Forelimb muscle (tissue), 1 donor: ENCODE measurements at regions not wholly inside any gene's neighbourhood (a gene's known extent, or its start where the extent isn't known, plus 50 kb on each side); places are given as distances from the start of the nearest gene placed in this dataset.

Source experiments
- DNase-seq: peaks from one replicate; pipeline ENCODE4 v3.0.0-alpha.2; 2013; ENCODE audit warnings: low read depth

DNA sequence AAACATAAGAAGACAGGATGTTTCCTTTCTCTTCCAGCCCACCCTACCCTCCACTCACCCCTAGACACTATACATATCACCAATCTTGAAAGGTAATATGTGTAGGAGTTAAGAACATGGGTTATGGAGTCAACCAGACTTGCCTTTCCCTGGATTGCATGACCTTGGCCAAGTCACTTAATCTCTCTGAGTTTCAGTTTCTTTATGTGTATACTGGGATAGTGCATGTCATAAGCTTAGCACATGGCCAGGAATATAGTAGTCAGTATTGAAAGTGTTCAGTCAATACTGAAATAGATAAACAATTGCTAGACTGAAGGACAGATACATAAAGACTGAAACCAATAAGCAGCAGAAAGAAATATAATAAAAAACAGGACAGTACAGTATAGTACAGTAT is 283.2 kb upstream of the STT3B start:
- no peak for DNase-seq

DNA sequence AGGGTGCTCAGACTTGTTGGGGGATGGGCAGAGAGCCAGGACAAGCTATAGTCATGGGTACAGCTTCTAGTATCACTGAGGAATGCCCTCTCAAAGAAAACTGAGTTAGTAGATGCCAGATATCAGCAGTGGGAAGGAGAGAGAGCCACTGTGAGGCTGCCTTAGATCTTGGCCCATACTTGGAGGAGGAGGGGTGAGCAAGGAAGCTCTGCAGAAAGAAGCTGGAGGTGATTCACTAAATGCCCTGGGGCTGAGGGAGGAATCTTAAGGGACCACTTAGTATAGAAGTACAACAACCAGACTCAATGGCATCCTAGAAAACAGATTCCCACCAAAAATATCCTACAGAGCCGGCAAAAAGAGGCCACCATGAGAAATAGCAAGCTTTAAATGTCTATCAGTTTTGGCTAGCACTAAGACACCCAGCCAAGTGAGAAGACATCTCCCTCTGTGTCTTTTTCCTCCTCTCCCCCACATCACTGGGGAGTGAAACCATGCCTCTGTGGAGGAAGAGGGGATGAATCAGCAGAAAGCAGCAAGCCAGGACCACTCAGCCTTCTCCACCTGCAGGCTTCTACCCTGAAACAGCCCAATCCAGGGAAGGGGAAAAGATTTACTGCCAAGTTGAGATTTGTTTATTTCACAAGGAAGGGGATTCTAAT is 282.5 kb upstream of the STT3B start:
- DNase-seq = no peak

DNA sequence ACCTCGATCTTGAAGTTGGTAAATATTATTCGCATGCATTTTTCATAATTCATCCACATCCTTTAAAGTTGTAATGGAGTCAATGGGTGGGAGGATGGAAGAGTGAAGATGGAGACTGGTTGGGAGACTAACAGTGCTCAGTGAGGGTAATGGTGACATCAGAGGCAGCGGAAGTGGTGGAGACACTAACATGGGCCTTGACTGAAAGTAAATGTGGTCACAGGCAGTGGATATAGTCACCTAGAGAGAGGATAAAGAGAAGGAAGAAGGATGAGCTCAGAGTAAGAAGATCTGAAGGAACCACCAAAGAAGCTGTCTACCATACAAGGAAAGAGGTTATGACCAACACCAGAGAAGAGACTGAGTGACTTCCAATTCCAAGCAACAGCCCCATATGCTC is 281.6 kb upstream of the STT3B start:
- DNase-seq = no peak

DNA sequence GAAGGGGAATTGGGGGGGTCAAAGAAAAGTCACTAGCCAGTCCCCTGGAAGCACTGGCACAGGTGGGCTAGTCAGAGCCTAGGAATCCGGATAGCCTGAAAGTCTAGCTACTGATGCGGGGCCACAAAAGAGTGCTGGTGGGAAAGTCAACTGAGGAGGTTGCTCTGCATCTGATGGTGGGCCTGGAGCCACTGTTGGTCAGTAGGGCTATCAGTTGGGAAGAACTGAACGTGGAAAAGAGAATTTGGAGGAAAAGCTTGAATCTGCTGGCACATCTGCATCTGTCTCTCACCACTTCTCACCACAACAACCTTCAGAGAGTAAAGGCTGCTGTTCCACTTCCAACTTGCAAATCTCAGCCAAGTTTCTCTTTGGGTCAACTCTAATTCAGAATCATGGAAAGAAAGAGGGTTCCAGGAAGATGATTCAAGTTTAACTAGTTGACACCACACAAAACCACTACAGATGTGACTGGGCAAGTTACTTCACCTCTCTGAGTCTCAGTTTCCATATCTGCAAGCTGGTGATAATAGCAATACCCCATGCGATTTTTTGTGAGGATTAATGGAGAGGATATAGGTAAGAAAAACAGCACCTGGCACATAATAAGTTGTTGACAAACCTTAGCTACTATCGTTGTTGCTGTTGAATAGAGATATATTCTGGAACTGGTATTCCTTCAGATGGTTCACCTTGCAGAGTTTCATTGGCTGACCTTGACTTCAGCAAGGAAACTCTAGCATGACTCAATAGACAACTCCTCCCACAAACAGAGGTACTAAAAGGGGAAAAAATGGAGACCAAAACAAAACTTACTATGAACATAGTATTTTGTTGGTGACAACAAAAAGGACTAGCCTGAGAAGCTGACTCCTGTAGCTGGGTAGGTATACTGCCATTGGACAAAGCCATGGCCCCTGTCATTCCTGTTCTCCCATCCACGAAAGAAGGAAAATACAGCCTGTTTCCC is 280.2 kb upstream of the STT3B start:
- DNase-seq = no peak

DNA sequence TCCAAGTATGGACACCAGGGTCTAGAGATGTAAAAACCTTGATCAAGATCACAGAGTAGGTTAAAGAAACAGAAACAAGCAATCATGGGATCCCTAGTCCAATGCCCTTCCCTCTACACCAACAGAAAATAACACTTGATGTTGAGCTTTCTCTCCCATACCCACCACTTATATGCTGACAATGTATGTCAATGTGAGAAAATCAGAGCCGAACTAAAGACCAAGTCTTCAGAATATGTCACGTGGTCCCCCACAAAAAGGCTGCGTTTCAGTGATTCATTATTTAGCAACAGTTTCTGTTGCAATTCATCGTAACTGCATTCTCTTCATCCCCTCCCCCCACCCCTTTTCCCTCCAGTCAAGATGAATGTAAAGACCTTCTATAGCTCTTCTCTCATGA is 278.9 kb upstream of the STT3B start:
- no peak for DNase-seq

DNA sequence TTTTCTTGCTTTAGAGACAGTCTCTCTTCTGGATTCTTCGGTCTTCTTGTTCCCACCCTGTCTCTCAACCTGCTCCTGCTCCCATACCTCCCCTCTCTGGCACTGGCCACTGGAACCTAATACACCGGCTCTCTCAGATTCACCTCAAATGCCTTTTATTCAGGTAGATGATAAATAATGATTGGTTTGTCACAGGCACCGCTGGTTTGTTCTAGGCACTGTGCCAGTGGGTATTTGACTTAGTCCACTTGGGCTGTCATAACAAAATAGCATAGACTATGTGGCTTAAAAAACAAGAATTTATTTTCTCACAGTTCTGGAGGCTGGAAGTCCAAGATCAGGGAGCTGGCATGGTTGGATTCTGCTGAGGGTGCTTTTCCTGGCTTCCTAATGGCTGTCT is 278.2 kb upstream of the STT3B start:
- DNase-seq = no peak

DNA sequence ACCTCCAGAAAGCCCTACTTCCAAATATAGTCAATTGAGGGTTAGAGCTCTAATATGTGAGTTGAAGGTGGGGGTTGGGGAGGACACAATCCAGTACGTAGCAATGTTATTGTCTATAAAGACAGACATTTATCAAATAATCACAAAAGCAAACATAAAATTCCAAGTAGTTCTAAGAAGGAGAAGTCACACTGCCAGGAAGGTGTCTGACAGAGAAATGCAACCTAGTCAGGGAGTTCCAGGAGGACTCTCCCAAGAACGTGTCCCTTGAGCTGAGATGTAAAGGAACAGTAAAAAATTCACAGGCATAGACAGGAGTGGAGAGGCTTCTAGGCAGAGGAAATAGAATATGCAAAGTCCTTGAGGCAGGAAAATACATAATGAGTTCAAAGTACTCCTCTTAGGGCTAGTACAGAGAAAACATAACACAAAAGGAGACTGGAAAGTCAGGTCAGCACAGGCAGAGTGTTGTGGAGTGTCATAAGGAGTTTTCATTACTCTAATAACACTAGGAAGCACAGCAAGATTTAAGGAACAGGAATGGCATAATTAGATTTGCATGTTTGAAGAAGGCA is 277.6 kb upstream of the STT3B start:
- DNase-seq = no peak

DNA sequence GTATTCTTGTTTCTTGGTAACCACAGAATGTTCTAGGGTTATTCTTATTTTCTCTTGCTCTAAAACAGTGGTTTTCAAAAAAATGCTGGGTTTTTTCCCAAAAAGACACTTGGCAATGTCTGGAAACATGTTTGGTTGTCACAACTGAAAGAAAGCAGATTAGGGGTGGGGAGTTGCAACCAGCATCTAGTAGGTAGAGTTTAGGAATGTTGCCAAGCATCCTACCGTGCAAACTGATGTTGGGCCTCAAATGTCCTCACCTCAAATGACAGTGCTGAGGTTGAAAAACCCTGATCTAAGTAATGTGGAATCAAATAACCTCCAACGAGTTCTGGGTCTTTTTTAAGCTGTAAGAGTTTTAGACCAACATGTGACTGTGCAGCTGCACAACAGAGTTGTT is 270.5 kb upstream of the STT3B start:
- DNase-seq = no peak

DNA sequence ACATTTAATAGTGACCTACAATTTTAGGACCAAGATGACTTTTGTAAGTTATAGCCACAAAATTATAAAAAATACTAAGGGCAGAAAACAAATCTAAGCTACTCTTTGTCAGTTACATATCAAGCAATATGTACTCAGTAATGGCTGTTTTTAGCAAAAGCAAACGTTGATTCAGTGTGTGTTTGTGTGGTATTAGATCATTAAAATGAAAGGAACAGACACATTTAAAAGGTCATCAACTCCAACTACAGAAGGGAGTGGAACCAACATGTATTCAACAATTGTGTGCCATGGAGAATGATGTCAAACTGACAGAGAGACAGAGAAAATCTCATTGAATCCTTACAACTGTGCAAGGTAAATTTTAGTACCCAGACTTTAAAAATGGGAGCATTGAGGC is 268.8 kb upstream of the STT3B start:
- no peak for DNase-seq

DNA sequence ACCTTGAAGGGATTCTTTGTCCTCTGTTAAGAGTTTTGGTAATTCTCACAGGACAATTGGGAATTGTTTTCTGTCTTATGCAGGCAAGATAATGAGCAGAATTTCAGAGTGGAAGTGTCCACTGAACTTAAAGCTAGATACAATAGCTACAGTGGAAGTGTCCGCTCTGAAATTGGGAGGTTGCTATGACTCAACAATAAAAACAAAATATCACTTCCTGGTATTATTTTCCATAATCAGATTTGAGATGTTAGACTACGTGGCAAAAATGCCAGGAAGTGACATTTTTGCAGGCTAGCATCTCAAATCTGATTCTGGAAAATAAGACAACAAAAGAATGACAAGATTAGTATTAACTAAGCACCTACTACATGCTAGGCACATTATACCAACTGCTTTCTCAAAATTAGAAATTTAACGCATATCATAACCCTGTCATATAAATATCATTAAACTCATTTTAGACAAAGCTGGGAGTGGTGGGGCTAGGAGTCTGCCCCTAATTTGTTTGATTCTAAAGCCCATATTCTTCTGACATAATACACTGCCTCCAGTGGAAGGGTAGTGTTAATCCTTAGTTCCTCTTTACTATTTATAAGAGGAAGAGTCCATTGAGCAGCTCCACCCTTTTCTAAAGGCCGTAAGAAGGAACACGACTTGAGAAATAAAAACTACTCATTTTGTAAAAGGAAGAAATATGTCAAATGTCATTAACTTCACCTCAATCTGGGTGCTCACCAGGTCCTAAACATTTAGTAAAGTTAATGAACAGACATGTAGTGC is 266.9 kb upstream of the STT3B start:
- no peak for DNase-seq

DNA sequence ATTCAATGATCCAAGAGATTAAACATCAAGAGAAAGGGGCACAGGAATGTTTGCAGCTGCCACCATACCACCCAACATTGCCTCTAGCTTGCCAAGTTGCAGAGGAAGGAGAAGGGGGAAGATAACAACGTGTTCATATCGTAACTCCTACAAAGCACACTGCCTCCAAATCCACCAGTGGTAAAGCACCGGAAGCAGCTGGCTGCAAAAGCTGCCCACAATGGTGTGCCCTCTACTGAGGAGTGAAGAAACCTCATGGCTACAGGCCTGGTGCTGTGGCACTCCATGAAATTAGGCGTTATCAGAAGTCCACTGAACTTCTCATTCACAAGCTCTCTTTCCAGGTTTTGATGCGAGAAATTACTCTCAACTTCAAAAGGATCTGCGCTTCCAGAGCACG is 263.9 kb upstream of the STT3B start:
- no peak for DNase-seq

DNA sequence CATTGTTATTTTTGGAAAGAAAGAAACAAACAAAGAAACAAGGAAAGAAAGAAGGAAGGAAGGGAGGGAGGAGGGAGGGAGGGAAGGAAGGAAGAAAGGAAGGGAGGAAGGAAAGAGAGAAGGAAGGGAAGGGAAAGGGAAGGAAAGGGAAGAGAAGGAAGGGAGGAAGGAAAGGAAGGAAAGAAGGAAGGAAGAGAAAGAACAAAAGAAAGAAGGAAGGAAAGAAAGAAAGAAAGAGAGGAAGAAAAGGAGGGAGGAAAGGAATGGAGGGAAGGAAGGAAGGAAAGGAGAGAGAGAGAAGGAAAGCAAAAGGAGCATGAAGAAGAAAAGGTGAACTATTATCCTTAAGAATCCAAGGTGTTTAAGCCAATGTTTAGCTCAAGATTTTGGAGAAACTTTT is 262.7 kb upstream of the STT3B start:
- no peak for DNase-seq

DNA sequence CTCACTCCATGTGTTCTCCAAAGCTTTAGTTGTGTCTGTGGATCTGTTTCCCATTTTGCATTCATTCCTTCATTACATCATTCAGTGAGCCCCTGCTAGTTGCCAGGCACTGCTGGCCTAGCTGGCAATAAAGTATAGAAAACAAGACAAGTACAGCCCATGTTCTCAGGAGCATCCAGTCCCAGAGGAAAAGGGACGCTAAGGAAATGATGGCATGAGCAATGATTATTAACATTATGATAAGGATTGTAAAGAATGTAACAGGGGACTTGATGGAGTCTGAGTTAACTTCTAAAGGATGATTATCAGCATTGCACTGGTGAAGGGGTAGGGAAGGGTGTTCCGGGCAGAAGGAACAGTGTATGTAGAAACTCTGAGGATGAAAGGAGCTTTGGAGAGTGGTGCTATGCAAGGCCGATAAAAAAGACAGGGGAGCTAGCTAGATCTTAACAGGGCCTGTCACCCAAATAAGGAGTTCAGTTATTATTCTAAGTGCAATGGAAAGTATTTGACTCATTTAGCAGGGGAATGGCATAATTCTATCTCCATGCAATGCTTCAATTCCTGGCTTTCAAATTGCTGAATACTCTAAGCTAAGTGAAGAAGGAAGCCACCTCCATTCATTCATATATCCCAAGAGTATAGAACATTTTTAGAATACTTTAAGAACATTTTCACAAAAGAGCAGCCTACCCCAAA is 258.2 kb upstream of the STT3B start:
- no peak for DNase-seq

DNA sequence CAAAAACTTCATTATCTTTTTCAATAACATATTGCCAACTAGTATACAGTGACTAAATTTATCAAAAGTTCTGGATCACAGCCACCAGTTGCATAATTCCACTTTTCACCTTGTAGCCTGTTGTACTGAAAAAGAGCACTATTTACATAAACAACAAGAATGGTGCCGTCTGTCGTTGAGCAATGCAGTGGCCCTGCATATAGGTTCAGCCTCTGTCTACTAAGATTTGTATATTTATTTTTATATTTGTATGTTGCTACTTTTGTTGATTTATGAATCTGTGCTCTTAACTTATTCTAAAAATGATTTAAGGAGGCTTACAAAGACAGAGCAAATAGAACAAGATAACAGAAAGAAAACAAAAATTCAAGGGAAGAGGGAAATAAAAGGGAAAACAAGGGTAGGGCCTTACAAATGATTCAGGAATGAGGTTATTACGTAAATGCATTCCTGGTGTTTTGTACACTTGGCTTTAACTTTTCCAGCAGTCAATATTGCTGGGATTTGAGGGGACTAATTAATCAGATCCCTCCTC is 257.6 kb upstream of the STT3B start:
- no peak for DNase-seq

DNA sequence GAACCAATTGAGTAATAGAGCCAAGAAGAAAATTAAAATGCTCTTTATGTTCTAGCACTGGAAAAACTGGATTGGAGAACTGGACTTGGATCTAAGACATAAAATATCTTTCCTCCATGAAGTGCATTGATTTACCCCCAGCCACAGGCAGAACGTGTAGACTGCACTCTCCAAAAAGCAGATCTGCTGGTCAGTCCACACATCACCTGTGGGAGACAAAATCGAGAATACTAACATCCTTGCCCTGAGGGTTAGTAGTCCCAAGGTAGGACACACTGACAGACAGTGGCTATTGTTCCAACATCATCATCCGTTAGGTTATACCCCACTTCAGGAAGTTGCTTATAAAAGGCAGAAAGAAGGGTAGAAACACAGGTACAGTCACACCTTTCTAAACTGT is 257.1 kb upstream of the STT3B start:
- no peak for DNase-seq

DNA sequence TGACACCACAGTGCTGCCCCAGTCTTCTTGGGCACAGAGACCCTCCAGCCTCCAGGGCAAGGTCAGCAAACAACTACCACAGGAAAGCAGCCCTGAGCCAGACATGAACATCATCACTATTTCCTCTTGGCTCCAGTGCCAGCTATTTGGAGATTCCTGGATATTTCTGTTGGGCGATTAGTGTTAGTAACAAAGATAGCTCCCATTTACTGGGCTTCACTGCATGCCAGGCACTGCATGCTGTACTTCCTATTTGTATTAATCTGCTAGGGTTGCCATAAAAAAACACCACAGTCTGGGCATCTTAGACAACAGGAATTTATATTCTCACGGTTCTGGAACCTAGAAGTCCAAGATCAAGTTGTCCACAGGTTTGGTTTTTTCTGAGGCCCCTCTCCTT is 255.1 kb upstream of the STT3B start:
- DNase-seq = no peak

DNA sequence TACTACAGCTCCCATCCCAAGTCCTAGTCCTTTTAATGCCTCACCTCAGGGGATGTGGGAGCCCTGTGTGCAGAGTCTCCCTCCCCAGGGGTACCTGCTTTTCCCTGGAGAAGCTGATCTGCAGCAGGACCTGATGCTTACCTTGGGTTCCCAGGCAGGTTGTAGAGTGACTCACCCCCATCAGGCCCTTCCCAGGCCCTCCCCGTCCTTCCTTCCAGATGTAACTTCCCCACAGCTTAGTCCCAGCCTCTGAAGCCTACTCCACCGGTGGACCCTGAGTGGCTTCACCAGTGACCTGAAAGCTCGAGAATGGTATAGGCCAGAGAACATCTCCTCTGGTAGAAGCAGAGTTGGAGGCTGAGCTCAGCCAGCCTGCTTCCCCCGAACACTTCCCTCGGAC is 254.2 kb upstream of the STT3B start:
- no peak for DNase-seq

DNA sequence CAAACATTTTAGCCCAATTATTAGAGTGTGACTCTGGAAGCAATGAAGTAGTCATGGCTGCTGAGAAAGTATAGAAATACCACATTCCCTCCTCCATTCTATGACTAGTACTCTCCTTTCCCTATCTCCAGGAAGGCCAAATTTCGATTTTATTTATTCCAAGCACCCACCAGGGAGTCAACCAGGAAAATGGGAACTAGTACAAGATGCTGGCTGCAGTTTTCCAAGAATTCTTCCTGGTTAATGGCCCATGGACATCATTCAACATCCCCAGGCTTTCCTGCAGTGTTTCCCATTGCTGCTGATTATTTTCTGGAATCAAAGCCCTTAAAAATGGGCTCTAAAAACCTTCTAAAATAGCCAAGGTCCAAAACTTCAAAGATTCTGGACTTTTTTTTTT is 247.9 kb upstream of the STT3B start:
- DNase-seq = no peak

DNA sequence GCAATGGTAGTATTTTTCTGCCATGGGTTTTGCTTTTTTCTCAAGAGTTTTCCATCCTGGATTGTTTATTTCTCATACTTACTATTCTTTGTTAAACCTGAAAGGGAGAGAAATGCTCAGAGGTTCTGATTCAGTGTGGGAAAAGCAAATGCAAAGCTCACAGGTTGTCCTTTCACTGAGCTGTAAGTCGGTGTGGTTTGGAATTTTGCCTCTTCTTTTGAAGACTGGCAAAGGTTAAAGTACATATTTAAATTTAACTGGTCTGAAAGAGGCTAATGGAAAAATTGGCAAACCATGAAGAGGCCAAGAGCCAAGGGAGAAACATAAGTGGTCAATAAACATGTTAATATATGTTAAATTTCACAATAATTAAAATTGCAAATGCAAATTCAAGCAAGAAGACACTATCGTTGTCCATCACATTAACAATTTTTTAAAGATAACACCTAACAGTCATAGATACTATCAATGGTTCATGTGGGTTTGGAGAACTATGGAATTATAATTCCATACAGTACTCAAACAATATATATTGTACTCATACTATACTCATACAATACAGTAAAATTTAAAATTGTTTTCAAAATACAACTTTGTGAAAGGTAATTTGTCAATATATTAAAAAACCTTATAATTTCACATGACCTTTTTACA is 246.8 kb upstream of the STT3B start:
- DNase-seq = no peak

DNA sequence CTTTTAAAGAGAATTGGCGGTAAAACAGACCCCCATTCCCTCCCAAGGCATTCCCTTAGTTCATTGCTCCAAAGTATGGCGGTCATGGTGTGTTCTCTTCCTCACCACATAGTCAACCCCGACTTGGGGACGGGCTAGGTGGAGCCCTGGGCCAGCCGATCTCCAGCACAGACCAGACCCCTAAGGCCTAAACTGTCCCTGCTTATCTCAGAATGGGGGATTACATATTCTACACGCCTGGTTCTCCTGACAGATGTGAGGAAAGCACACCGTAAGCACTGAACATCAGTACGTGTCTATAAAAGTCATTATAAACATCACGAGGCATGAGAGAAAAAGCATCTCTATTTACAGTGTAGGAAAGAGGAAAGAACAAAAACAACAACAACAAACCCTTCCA is 244.5 kb upstream of the STT3B start:
- no peak for DNase-seq

DNA sequence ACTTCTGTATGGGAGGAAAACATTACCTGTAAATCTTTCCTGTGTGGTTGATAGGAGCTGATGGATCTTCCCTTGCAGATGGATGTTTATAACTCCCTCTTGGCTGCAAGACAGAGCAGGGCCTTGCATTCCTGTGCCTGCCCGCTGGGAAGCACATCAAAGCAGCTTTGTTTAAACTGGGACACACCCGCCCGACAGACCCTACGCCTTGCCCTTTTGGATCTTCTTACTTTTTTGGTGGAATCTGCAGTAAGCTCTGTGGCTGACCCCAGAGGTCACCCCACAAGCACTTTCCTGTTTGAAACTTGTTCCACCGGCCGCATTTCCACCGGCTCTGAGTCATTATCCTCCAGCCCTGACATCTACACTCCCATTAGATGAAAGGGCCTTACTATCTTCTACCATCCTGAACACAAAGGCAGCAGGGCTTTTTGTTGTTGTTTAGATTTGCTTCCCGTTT is 244.1 kb upstream of the STT3B start:
- DNase-seq = no peak
